ENCODE measurements at regions not wholly inside any gene's neighbourhood (a gene's known extent, or its start where the extent isn't known, plus 50 kb on each side); places are given as distances from the start of the nearest gene placed in this dataset.

DNA sequence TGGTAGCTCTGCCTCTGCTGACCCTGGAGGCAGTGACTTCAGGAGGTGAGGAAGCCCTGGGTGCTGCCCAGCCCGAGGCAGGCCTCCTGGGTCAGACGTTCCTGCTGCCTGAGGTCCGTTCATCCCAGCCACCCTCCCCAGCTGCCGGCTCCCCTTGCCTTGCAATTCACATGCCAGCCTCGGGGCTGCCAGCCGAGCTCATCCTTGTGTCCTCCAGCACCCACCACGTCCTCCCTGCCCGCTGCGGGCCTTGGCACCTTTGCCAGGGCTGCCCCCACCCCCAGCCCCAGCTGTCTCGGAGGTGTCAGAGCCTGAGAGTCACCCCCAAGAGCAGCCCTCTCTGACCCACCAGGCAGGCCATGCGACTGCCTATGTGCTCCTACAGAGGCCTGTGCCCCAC, 162.1 kb upstream of the RNF32 start:
- TF ChIP-seq, protein P1, sequence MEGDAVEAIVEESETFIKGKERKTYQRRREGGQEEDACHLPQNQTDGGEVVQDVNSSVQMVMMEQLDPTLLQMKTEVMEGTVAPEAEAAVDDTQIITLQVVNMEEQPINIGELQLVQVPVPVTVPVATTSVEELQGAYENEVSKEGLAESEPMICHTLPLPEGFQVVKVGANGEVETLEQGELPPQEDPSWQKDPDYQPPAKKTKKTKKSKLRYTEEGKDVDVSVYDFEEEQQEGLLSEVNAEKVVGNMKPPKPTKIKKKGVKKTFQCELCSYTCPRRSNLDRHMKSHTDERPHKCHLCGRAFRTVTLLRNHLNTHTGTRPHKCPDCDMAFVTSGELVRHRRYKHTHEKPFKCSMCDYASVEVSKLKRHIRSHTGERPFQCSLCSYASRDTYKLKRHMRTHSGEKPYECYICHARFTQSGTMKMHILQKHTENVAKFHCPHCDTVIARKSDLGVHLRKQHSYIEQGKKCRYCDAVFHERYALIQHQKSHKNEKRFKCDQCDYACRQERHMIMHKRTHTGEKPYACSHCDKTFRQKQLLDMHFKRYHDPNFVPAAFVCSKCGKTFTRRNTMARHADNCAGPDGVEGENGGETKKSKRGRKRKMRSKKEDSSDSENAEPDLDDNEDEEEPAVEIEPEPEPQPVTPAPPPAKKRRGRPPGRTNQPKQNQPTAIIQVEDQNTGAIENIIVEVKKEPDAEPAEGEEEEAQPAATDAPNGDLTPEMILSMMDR (conservative IDR thresholded peaks at IDR 0.05), result no peak
- no peak for TF ChIP-seq ZFX (IDR thresholded peaks at IDR 0.05)

All from C4-2B (cell line).